GM18951 (cell line): ENCODE measurements at regions not wholly inside any gene's neighbourhood (a gene's known extent, or its start where the extent isn't known, plus 50 kb on each side); places are given as distances from the start of the nearest gene placed in this dataset.

Source experiments
- POLR2A ChIP-seq: IDR thresholded peaks from 4 replicates; pipeline ENCODE4 v1.6.1; 2011; ENCODE audit warnings: mild to moderate bottlenecking; ENCODE audit not compliant: insufficient read length, insufficient read depth; ENCODE audit errors: extremely low read depth
- in situ Hi-C: fragments of 300-500 bp; cut with MboI; formaldehyde crosslinking; loops from one replicate; pipeline ENCODE4 v1.12.0; 2022; ENCODE audit warnings: low sequenced_read_pairs, mixed read lengths, inconsistent platforms; ENCODE audit not compliant: unreplicated experiment

DNA sequence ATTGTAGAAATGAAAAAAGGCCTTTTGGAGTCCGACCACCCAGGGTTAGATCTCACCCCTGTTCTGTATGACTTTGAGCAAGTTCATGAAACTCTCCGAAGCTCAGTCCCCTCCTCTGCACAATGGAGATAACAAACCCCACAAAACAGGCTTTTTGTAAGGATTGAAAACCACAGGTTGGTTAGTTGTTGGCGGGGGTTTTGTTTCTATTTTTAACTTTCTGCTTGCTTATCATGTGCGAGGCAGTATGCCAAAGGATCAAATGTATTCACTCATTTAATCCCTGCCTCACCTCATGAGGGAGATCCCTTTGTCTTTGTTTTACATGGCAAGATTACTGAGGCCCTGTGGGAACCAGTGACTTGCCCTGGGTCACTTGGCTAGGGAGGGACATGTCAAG lies 539.1 kb downstream of the CDK5RAP2 start:
- TF ChIP-seq POLR2A = no peak
- in situ Hi-C loops = no loop called here

DNA sequence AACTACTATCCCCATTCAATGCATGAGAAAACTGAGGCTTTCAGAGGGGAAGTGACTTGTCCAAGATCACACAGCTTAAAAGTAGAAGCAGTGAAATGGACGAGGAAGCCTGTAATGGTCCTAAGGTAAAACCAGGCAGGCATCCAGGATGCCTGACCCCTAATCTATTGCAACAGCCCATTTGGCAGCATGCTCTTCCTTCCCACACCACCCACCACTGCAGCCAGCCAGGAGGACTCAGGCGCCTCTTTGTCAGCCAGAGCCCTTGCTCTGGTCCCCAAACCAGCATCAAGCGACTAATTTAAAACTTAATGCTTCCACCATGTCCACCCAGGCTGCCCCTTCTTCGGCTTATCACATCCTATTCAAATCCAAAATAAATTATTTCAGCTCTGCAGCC lies 541.6 kb downstream of the CDK5RAP2 start:
- TF ChIP-seq POLR2A = no peak
- in situ Hi-C loops = no loop called here

DNA sequence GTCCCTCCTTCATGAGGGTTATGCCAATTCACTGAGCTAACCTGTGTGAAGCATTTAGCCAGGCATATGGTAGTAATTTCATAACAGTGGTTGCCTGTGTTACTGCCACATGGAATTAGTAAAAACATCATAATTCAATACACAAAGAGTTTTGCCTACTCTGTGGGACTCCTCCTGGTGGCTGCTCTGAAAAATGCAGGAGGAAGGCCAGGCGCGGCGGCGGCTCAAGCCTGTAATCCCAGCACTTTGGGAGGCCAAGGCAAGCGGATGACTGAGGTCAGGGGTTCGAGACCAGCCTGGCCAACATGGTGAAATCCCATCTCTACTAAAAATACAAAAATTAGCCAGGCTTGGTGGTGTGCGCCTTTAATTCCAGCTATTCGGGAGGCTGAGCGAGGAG lies 547.3 kb downstream of the CDK5RAP2 start:
- in situ Hi-C loops = no loop called here
- no peak for TF ChIP-seq POLR2A

DNA sequence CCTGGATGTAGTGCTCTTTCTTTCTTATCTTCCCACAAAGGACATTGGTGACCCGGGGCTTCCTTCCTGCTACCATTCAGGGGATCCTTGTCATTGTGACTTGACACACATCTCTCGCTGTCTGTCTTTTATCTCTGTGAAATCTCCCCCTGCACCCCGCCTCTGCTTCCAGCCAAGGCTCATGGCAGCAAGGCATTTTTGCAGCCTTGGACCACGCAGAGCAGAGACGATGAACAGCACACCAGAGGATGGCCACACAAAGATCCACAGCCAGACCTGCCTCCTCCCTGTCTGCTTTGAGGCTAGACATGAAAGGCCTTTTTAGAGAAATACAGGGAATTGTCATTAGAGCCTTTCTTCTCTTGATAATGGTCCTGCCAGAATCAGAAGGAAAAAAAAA lies 549.1 kb downstream of the CDK5RAP2 start:
- in situ Hi-C loops = no loop called here
- TF ChIP-seq POLR2A = no peak

DNA sequence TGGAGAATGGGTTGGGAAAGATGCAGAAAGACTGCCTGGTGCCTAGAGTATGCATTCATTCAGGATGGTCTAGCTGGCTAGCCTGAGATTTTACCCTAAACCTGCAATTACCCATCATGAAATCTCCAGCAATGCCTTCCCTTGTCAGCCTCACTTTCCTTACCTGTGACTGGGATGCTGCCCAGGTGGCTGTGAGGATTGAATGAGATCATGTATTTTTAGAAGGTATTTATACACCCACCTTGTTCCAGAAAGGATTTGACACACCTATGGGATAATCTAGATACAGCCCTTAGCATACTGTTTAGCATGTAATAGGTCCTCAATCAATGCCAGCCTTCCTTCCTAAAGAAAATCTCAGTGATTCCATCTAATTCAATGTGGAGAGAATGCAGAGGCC lies 561.4 kb downstream of the CDK5RAP2 start:
- in situ Hi-C loops = no loop called here
- TF ChIP-seq POLR2A = no peak

DNA sequence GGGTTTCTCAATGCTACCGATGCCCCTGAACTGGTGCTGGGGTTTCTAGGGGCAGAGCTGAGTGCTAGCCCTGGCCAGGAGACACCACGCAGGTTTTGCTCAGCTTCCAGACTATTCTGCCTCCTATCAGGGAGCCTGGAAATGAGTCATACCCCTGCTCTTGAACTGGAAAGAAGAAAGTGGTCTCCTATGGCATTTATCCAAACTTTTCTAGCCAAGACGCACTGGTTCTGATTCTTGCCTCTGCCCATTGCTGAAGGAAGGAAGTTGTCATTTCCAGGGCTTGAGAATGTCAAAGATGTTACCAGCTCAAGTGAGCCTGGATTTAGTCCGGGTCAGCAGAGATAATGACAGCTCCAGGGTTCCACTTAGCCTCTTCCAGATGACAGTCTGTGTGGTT lies 561.9 kb downstream of the CDK5RAP2 start:
- in situ Hi-C loops = no loop called here
- TF ChIP-seq POLR2A = no peak

DNA sequence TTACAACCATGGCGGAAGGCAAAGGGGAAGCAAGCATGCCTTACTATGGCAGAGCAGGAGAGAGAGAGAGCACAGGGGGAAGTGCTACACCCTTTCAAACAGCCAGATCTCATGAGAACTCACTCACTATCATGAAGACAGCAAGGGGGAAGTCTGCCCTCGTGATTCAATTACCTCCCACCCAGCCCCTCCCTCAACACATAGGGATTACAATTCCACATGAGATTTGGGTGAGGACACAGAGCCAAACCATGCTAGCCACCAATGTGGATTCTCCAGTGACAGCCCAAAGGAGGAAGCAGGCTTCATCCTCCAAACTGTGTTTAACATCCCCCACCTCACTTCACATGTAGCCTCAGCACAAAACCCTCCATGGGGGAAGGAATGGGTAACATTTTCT lies 563.7 kb downstream of the CDK5RAP2 start:
- in situ Hi-C loops = no loop called here
- TF ChIP-seq POLR2A = no peak

GRCh38 chr9:120014796-120015195 lies 565.2 kb downstream of the CDK5RAP2 start:
- no peak for TF ChIP-seq POLR2A
- in situ Hi-C loops = no loop called here

DNA sequence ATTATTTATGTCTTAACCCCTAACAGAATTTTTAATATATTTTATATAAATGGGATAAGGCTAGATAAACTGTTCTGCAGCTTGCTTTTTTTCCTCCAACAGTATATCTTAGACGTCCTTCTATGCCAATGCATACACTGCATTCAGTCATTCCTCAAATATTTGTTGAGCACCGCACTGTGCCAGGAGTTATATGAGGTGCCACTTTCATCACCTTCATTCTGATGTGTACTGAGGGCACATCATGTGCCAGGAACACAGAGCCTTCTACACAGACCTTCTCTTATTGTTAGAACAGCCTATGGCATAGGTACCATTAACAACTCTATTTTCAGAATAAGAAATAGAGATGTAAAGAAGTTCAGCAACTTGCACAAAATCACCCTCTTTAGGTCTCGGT lies 570.1 kb downstream of the CDK5RAP2 start:
- in situ Hi-C loops = no loop called here
- no peak for TF ChIP-seq POLR2A

GRCh38 chr9:120001536-120001935 lies 578.4 kb downstream of the CDK5RAP2 start:
- in situ Hi-C loops = no loop called here
- TF ChIP-seq POLR2A = no peak

GRCh38 chr9:119998614-119999013 lies 581.4 kb downstream of the CDK5RAP2 start:
- in situ Hi-C loops = no loop called here
- no peak for TF ChIP-seq POLR2A

GRCh38 chr9:119991797-119992196 lies 588.2 kb downstream of the CDK5RAP2 start:
- in situ Hi-C loops = no loop called here
- no peak for TF ChIP-seq POLR2A

DNA sequence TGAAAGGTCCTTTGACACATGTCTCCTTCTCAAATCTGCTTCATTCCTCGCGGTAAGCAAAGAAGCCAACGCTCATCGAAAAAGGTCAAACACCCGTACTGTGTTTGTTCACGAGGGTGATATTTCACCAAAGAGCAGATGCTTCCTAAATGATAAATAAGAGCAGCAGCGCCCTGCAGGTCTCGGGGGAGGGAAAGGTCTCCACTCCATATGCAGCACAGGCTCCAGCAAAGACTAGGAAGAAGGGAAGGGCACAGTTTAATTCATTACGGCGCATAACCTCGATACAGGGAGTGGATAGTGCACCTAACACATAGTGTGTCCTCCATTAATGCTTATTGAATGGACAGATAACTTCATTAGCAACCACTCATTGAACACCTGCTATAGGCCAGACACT lies 593.3 kb downstream of the CDK5RAP2 start:
- in situ Hi-C loops = no loop called here
- TF ChIP-seq POLR2A = no peak

DNA sequence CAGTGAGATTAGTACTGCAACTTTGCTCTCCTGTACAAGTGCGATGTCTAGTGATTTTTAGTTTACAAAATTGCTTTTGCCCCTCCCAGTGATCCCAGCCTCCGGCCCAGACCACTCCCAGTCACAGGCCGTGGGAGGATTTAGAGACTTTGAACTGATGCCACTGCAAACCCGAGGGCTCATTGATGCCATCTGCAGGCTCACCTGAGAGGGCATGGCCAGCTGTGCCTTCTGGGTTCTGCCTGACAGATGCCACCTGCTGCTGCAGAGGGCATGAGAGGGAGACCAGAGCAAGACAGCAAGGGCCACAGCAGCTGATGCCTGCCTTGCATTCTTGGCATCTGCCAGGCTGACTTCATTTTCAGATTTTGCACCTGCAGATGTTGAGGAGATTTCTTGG lies 593.8 kb downstream of the CDK5RAP2 start:
- in situ Hi-C loops = no loop called here
- TF ChIP-seq POLR2A = no peak

GRCh38 chr9:119974026-119974425 lies 604.8 kb upstream of the BRINP1 start:
- in situ Hi-C loops = loop anchor here (25.0 kb wide), 1 partner anchor 412 kb away; no protein-coding TSS in a partner anchor
- no peak for TF ChIP-seq POLR2A
